ENCODE measurements at regions not wholly inside any gene's neighbourhood (a gene's known extent, or its start where the extent isn't known, plus 50 kb on each side); places are given as distances from the start of the nearest gene placed in this dataset.
"Not testable (repeated sequence)": the region's sequence is repeated elsewhere in the genome, so short reads cannot be mapped to it uniquely, and the experiment has no call there.

DNA sequence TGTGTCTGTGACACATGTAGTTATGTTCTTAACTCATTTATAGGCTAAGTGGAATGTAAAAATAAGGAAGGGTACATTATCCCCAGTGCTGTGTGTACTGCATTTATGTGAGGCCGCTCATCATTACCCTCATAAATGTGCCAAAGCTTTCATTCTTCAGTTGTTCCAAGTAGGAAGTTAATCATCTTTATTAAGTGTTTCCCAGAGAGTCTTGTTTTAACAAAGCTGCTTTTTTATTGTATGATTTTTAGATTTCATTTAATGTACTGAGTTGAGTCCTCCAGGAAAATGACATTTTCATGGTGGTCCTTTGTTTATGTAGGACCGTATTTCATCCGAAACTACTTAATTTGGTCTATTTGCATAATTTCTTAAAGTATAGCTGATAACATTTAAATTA lies 379.8 kb downstream of the DLEU7 start:
- intact Hi-C loops (cut with DNase I): no loop called here
- ATAC-seq (ENCODE audit: low FRiP score) (no peak), DNase-seq (no peak)
- Histone ChIP-seq H3K9me3 (ENCODE audit: control insufficient read depth, low read length) (peaks cover 1% of the 10 kb centered on the region), H3K4me1 (ENCODE audit: control insufficient read depth in 1 of 2, insufficient read depth in 2 of 2, low read length in 2 of 2) (no peaks in the 10 kb centered on the region), H3K36me3 (ENCODE audit: control insufficient read depth in 1 of 2, insufficient read depth in 2 of 2, low read length in 1 of 2) (no peaks in the 10 kb centered on the region), H3K27ac (ENCODE audit: low read depth in 1 of 2, low read length in 2 of 2) (no peak overlapping the region), H3K4me3 (ENCODE audit: low read length in 2 of 2) (no peak overlapping the region), H3K27me3 (ENCODE audit: control insufficient read depth in 1 of 2, insufficient read depth in 2 of 2, low read length in 1 of 2) (no peaks in the 10 kb centered on the region)
- 94 to 97% methylated on average over 3 of the region's 3 CpGs for WGBS, 2 donors

- intact Hi-C loops (cut with DNase I): no loop called here
- 78 to 92% methylated on average over 10 of the region's 10 CpGs for WGBS, 2 donors
Observed at GRCh38 chr13:50464349-50465251, 378.9 kb downstream of the DLEU7 start.

DNA sequence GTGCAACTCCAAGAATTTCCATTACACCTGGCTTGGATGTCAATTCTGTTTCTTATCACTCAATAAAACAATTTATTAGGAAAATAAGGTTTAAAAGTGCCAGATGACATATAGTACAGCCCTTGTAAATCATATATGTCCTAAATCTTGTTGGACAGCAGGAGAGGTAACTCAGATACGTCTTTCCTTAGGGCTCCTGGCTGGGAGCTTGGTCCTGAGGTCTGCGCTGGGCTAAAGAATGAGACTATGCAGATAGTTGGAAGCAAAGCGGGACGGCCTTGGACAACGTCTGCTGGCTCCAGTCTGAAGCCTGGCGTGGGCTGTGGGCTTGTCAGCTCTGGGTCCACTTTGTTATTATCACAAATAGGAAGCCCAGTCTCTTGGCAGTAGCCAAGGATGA lies 377.0 kb downstream of the DLEU7 start:
- 53 to 64% methylated on average over 6 of the region's 6 CpGs for WGBS, 2 donors
- Histone ChIP-seq H3K27ac (ENCODE audit: low read depth in 1 of 2, low read length in 2 of 2) (no peak overlapping the region), H3K4me3 (ENCODE audit: low read length in 2 of 2) (no peak overlapping the region), H3K4me1 (ENCODE audit: control insufficient read depth in 1 of 2, insufficient read depth in 2 of 2, low read length in 2 of 2) (no peaks in the 10 kb centered on the region), H3K36me3 (ENCODE audit: control insufficient read depth in 1 of 2, insufficient read depth in 2 of 2, low read length in 1 of 2) (no peaks in the 10 kb centered on the region), H3K27me3 (ENCODE audit: control insufficient read depth in 1 of 2, insufficient read depth in 2 of 2, low read length in 1 of 2) (no peaks in the 10 kb centered on the region), H3K9me3 (ENCODE audit: control insufficient read depth, low read length) (peaks cover 1% of the 10 kb centered on the region)
- DNase-seq (no peak), ATAC-seq (ENCODE audit: low FRiP score) (no peak)
- intact Hi-C loops (cut with DNase I): no loop called here

More at GRCh38 chr13:50464349-50465251, 378.9 kb downstream of the DLEU7 start:
- Histone ChIP-seq H3K4me1 (ENCODE audit: control insufficient read depth in 1 of 2, insufficient read depth in 2 of 2, low read length in 2 of 2) (no peaks in the 10 kb centered on the region), H3K4me3 (ENCODE audit: low read length in 2 of 2) (no peak overlapping the region), H3K27me3 (ENCODE audit: control insufficient read depth in 1 of 2, insufficient read depth in 2 of 2, low read length in 1 of 2) (no peaks in the 10 kb centered on the region), H3K9me3 (ENCODE audit: control insufficient read depth, low read length) (peaks cover 1% of the 10 kb centered on the region), H3K27ac (ENCODE audit: low read depth in 1 of 2, low read length in 2 of 2) (no peak overlapping the region), H3K36me3 (ENCODE audit: control insufficient read depth in 1 of 2, insufficient read depth in 2 of 2, low read length in 1 of 2) (no peaks in the 10 kb centered on the region)
- no peak for DNase-seq
- ATAC-seq (ENCODE audit: low FRiP score): no peak

- intact Hi-C loops (cut with DNase I): no loop called here
- Histone ChIP-seq H3K9me3 (ENCODE audit: control insufficient read depth, low read length) (peaks cover 1% of the 10 kb centered on the region), H3K27ac (ENCODE audit: low read depth in 1 of 2, low read length in 2 of 2) (no peak overlapping the region), H3K4me1 (ENCODE audit: control insufficient read depth in 1 of 2, insufficient read depth in 2 of 2, low read length in 2 of 2) (no peaks in the 10 kb centered on the region), H3K36me3 (ENCODE audit: control insufficient read depth in 1 of 2, insufficient read depth in 2 of 2, low read length in 1 of 2) (no peaks in the 10 kb centered on the region), H3K4me3 (ENCODE audit: low read length in 2 of 2) (no peak overlapping the region), H3K27me3 (ENCODE audit: control insufficient read depth in 1 of 2, insufficient read depth in 2 of 2, low read length in 1 of 2) (no peaks in the 10 kb centered on the region)
- ATAC-seq (ENCODE audit: low FRiP score) (peak; percentile 41), DNase-seq (no peak)
- 14 to 25% methylated on average over 11 of the region's 11 CpGs for WGBS, 2 donors
Observed at GRCh38 chr13:50467156-50468110, 376.1 kb downstream of the DLEU7 start.

DNA sequence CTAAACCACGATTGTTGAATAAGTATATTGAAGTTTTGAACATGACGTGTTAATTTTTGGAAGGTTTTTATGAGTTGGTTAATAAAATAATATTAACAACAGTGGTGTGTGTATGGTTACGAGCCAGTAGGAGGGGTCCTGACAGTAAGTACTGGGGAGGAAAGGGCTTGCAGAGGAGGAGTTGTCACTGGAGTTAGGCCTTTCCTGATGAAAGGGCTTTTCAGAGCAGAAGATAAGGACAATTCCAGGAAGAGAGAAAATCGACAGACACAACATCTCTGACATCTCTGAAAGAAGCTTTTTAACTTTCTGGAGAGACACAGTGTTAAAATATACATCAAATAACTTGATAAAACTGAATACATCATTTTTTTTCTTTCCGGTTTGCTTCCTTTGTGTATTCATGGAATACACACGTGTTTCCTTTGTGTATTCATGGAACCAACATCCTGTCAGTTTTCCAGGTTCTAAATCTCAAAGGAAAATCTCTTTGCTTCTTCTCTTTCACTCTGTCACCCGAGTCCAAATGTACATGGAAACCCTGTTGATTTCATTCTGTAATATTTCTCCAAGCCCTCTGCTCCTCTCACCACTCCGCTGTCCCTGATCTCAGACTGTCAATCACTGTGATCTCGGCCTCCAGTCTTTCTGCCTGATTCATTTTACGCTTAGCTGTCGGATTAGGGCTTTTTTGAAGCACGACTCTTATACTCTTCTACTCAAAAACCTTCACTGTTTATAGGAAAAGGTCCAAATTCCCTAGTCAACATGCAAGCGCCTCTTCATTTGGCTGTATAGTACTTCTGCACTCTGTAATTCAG lies 374.4 kb downstream of the DLEU7 start:
- no peak for DNase-seq
- Histone ChIP-seq H3K27me3 (ENCODE audit: control insufficient read depth in 1 of 2, insufficient read depth in 2 of 2, low read length in 1 of 2) (no peaks in the 10 kb centered on the region), H3K36me3 (ENCODE audit: control insufficient read depth in 1 of 2, insufficient read depth in 2 of 2, low read length in 1 of 2) (no peaks in the 10 kb centered on the region), H3K9me3 (ENCODE audit: control insufficient read depth, low read length) (peaks cover 1% of the 10 kb centered on the region), H3K4me1 (ENCODE audit: control insufficient read depth in 1 of 2, insufficient read depth in 2 of 2, low read length in 2 of 2) (no peaks in the 10 kb centered on the region), H3K4me3 (ENCODE audit: low read length in 2 of 2) (no peak overlapping the region), H3K27ac (ENCODE audit: low read depth in 1 of 2, low read length in 2 of 2) (no peak overlapping the region)
- ATAC-seq (ENCODE audit: low FRiP score): no peak
- intact Hi-C loops (cut with DNase I): no loop called here
- 97% methylated on average over 13 of the region's 13 CpGs for WGBS, 2 donors

- ATAC-seq (ENCODE audit: low FRiP score); H3K4me3 ChIP-seq (ENCODE audit: low read length in 2 of 2); H3K27ac ChIP-seq (ENCODE audit: low read depth in 1 of 2, low read length in 2 of 2); DNase-seq; H3K36me3 ChIP-seq (ENCODE audit: control insufficient read depth in 1 of 2, insufficient read depth in 2 of 2, low read length in 1 of 2); H3K9me3 ChIP-seq (ENCODE audit: control insufficient read depth, low read length); H3K27me3 ChIP-seq (ENCODE audit: control insufficient read depth in 1 of 2, insufficient read depth in 2 of 2, low read length in 1 of 2); H3K4me1 ChIP-seq (ENCODE audit: control insufficient read depth in 1 of 2, insufficient read depth in 2 of 2, low read length in 2 of 2); intact Hi-C loops (cut with DNase I): not testable (repeated sequence)
- WGBS, 2 donors: 95 to 100% methylated on average over 1 of the region's 3 CpGs
Observed at GRCh38 chr13:50473050-50473449, 370.4 kb downstream of the DLEU7 start.

DNA sequence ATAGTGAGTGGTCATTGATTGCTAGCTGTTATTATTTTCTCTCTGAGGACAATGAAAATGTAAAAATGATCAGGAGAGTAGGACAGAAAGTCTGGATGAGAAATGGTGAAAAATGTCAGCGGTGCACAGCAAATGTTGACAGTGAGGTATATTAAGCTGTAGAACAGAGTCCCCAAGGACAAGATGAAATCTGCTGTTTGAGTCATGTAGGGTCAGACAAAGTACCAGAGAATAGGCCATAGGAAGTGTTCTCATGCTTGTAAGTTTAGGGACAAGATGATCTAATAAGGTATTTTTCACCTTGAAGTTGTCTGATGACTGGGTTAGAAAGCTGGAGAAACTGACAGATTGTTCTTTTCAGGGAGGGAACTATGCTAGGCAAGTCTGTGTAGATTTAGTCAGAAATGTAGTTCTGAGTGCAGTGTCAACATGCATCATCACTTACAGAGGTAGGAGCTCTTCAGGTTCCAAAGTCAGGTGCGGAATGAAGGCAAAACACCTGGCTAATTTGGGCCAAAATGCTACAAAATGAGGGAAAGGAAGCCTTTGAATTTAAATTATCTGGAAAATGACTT lies 369.3 kb downstream of the DLEU7 start:
- WGBS, 2 donors: 68 to 81% methylated on average over 2 of the region's 2 CpGs
- intact Hi-C loops (cut with DNase I): no loop called here

More for the DNA sequence above, 369.3 kb downstream of the DLEU7 start:
- Histone ChIP-seq H3K9me3 (ENCODE audit: control insufficient read depth, low read length) (no peaks in the 10 kb centered on the region), H3K4me3 (ENCODE audit: low read length in 2 of 2) (no peak overlapping the region), H3K4me1 (ENCODE audit: control insufficient read depth in 1 of 2, insufficient read depth in 2 of 2, low read length in 2 of 2) (no peaks in the 10 kb centered on the region), H3K36me3 (ENCODE audit: control insufficient read depth in 1 of 2, insufficient read depth in 2 of 2, low read length in 1 of 2) (no peaks in the 10 kb centered on the region), H3K27me3 (ENCODE audit: control insufficient read depth in 1 of 2, insufficient read depth in 2 of 2, low read length in 1 of 2) (no peaks in the 10 kb centered on the region), H3K27ac (ENCODE audit: low read depth in 1 of 2, low read length in 2 of 2) (no peak overlapping the region)
- ATAC-seq (ENCODE audit: low FRiP score) (no peak), DNase-seq (no peak)
